ENCODE measurements at regions not wholly inside any gene's neighbourhood (a gene's known extent, or its start where the extent isn't known, plus 50 kb on each side); places are given as distances from the start of the nearest gene placed in this dataset.

GRCh38 chr4:14091966-14092365, 464.4 kb upstream of the BOD1L1 start:
- no peaks in the 10 kb centered on the region for H3K36me3 ChIP-seq (ENCODE audit: low read depth, low read length)
- DNase-seq (no peak), ATAC-seq (no peak)
- ChIA-PET CTCF (interaction anchor here (0.7 kb wide), 1 partner anchor 500 kb away, joined by 3 read pairs; no protein-coding TSS in a partner anchor), POLR2A (ENCODE audit: unreplicated experiment) (no interaction called here)
- no peaks in the 10 kb centered on the region for H3K27me3 ChIP-seq (ENCODE audit: low read length)
- H3F3A ChIP-seq (ENCODE audit: low read length, unreplicated experiment) = no peaks in the 10 kb centered on the region
- H3K9ac ChIP-seq (ENCODE audit: low read length) = no peak overlapping the region
- TF ChIP-seq EZH2phosphoT487 (IDR thresholded peaks at IDR 0.05; ENCODE audit: borderline replicate concordance, low read length) (no peak), CTCF (conservative IDR thresholded peaks at IDR 0.05; ENCODE audit: low read depth, low read length) (no peak), EZH2 (IDR thresholded peaks at IDR 0.05; ENCODE audit: low read length, unreplicated experiment) (no peak)
- no peak overlapping the region for H2AFZ ChIP-seq (ENCODE audit: low read length)
- H3K4me3 ChIP-seq (ENCODE audit: low read length) = no peak overlapping the region
- intact Hi-C loops (cut with micrococcal nuclease) = no loop called here
- no peaks in the 10 kb centered on the region for H3K79me2 ChIP-seq (ENCODE audit: low read length)
- no peaks in the 10 kb centered on the region for H3K9me3 ChIP-seq (ENCODE audit: low read length)
- H3K27ac ChIP-seq (ENCODE audit: low read length) = no peak overlapping the region
- no peak overlapping the region for H3K4me2 ChIP-seq (ENCODE audit: low read length)
- no peaks in the 10 kb centered on the region for H4K20me1 ChIP-seq (ENCODE audit: low read length)
- BruUV-seq (replicated peaks) = no TSS peak
- no peaks in the 10 kb centered on the region for H3K9me2 ChIP-seq (replicated peaks; ENCODE audit: low read length)
- no peaks in the 10 kb centered on the region for H3K4me1 ChIP-seq (ENCODE audit: insufficient read depth, low read length)

GRCh38 chr4:14092741-14093140, 465.2 kb upstream of the BOD1L1 start:
- H4K20me1 ChIP-seq (ENCODE audit: low read length) = no peaks in the 10 kb centered on the region
- H3K27ac ChIP-seq (ENCODE audit: low read length) = no peak overlapping the region
- H3F3A ChIP-seq (ENCODE audit: low read length, unreplicated experiment) = no peaks in the 10 kb centered on the region
- H3K9me2 ChIP-seq (replicated peaks; ENCODE audit: low read length) = no peaks in the 10 kb centered on the region
- H3K4me3 ChIP-seq (ENCODE audit: low read length) = no peak overlapping the region
- H2AFZ ChIP-seq (ENCODE audit: low read length) = no peak overlapping the region
- DNase-seq (no peak), ATAC-seq (no peak)
- H3K9ac ChIP-seq (ENCODE audit: low read length) = no peak overlapping the region
- intact Hi-C loops (cut with micrococcal nuclease) = no loop called here
- BruUV-seq (replicated peaks) = no TSS peak
- POLR2A ChIA-PET (ENCODE audit: unreplicated experiment) = no interaction called here
- no peaks in the 10 kb centered on the region for H3K27me3 ChIP-seq (ENCODE audit: low read length)
- CTCF ChIA-PET = interaction anchor here (0.7 kb wide), 1 partner anchor 499 kb away, joined by 3 read pairs; no protein-coding TSS in a partner anchor
- H3K36me3 ChIP-seq (ENCODE audit: low read depth, low read length) = no peaks in the 10 kb centered on the region
- TF ChIP-seq CTCF (conservative IDR thresholded peaks at IDR 0.05; ENCODE audit: low read depth, low read length) (no peak), EZH2 (IDR thresholded peaks at IDR 0.05; ENCODE audit: low read length, unreplicated experiment) (no peak), EZH2phosphoT487 (IDR thresholded peaks at IDR 0.05; ENCODE audit: borderline replicate concordance, low read length) (no peak)
- H3K79me2 ChIP-seq (ENCODE audit: low read length) = no peaks in the 10 kb centered on the region
- no peaks in the 10 kb centered on the region for H3K4me1 ChIP-seq (ENCODE audit: insufficient read depth, low read length)
- no peaks in the 10 kb centered on the region for H3K9me3 ChIP-seq (ENCODE audit: low read length)
- no peak overlapping the region for H3K4me2 ChIP-seq (ENCODE audit: low read length)

GRCh38 chr4:14095831-14096230, 468.3 kb upstream of the BOD1L1 start:
- no peaks in the 10 kb centered on the region for H3K9me2 ChIP-seq (replicated peaks; ENCODE audit: low read length)
- no peaks in the 10 kb centered on the region for H3K36me3 ChIP-seq (ENCODE audit: low read depth, low read length)
- no peaks in the 10 kb centered on the region for H3F3A ChIP-seq (ENCODE audit: low read length, unreplicated experiment)
- no peak overlapping the region for H3K9ac ChIP-seq (ENCODE audit: low read length)
- no peak overlapping the region for H3K27ac ChIP-seq (ENCODE audit: low read length)
- no peaks in the 10 kb centered on the region for H3K79me2 ChIP-seq (ENCODE audit: low read length)
- no peaks in the 10 kb centered on the region for H3K9me3 ChIP-seq (ENCODE audit: low read length)
- no peak overlapping the region for H2AFZ ChIP-seq (ENCODE audit: low read length)
- no peaks in the 10 kb centered on the region for H4K20me1 ChIP-seq (ENCODE audit: low read length)
- no peak for ATAC-seq
- no peak overlapping the region for H3K4me2 ChIP-seq (ENCODE audit: low read length)
- CTCF ChIA-PET = no interaction called here
- no peak overlapping the region for H3K4me3 ChIP-seq (ENCODE audit: low read length)
- intact Hi-C loops (cut with micrococcal nuclease) = no loop called here
- TF ChIP-seq EZH2 (IDR thresholded peaks at IDR 0.05; ENCODE audit: low read length, unreplicated experiment) (no peak), EZH2phosphoT487 (IDR thresholded peaks at IDR 0.05; ENCODE audit: borderline replicate concordance, low read length) (no peak), CTCF (conservative IDR thresholded peaks at IDR 0.05; ENCODE audit: low read depth, low read length) (no peak)
- POLR2A ChIA-PET (ENCODE audit: unreplicated experiment) = no interaction called here
- H3K4me1 ChIP-seq (ENCODE audit: insufficient read depth, low read length) = no peaks in the 10 kb centered on the region
- no peaks in the 10 kb centered on the region for H3K27me3 ChIP-seq (ENCODE audit: low read length)
- no TSS peak for BruUV-seq (replicated peaks)
- DNase-seq = no peak
